CD4-positive, alpha-beta T cell treated with Interleukin-21 for 1 hour (primary cell): ENCODE measurements at regions not wholly inside any gene's neighbourhood (a gene's known extent, or its start where the extent isn't known, plus 50 kb on each side); places are given as distances from the start of the nearest gene placed in this dataset.

ENCODE experiments used
- DNase-seq: peaks from one replicate; pipeline ENCODE4 v3.0.0-alpha.2; 2020

DNA sequence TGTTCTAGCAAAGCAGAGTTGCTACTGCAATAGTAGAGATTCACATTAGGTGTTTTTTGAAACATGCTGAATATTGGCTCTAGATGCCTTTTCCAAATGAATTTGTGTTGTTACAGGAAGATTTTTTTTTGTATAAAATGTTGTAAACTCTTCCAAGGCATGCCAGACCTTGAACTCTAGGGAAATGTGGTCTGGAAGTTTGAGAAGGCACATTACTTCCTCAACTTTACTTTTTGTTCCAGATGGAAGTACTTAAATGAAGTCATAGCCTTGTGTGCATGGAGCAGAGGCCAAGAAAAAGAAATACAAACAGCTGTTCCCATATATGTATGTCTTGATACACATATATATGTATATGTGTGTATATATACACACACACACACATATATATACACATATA, 585.7 kb upstream of the MARCKS start:
- no peak for DNase-seq

GRCh38 chr6:113276601-113277000, 580.5 kb upstream of the MARCKS start:
- no peak for DNase-seq

- no peak for DNase-seq
Measured at GRCh38 chr6:113277111-113277510, 580.0 kb upstream of the MARCKS start.

DNA sequence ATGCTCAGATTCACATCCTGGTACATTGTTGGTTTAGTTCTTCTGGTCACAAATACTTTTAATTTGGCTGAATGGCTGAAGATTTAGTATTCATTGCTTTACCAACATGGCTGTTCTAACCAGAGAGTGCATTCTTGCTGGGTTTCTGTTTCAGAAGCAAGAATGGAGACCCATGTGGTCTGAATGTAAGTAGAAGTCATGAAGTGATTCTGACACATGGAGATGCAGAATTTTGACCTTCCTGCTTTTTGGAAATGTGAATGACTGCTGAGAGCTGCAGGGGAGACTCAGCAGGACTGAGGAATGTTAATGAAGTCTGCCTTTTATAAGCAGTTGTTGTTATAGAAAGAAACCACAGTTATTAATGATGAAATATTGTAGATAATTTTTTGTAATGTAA, 576.1 kb upstream of the MARCKS start:
- DNase-seq = no peak

DNA sequence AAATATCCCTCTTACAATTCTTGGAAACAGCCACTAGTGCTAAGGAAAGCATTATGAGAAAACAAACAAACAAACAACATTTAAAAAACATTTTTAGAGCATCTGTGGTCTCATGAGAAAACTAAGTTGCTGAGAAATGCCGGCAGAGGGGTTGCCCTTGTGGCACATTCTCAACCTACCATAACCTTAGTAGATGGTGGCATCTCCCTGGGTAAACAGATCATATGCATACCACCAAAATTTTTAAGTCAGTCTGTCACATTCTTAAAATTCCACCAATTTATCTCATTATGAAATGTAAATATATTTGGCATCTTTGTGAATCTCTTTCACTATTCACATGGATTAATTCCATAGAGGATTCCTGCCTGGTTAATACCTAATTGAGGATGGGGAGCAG, 575.7 kb upstream of the MARCKS start:
- DNase-seq = no peak

- DNase-seq = no peak
Measured at GRCh38 chr6:113287396-113287795, 569.7 kb upstream of the MARCKS start.

DNA sequence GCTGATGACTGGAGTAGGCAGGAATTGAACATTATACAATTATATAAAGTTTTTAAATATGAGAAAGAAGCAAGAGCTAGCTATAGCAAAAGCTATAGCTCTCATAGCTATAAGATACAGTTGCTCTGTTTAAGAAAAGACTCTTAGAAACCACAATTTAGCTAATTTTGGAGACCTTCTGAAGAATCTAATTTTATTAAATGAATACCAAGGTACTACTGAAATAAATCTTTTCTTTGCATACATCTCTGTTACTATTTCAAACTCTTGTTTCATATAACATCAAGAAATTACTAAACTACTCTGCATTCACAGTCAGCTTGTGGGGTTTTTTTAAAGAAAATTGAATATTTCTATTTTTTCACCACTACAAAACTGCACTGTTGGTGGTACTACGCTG, 568.7 kb upstream of the MARCKS start:
- DNase-seq = no peak

- no peak for DNase-seq
Measured at GRCh38 chr6:113289166-113289565, 568.0 kb upstream of the MARCKS start.

DNA sequence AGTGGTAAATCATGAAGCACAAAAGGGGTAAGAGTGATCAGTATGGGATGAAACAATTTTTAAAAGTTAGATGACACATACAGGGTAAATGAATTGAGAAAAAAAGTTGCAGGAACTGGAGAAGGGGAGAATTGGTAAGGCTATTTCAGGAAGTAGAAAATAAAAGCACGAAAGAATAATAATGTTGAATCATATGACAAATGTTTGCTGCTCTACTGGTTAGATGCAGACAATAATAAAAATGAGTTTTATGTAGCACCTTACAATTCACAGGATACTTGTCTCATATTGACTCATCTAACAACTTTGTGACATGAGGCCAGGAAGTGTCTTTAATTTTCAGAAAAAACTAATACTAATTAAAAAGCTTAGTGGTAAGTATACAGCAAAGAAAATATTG, 566.5 kb upstream of the MARCKS start:
- no peak for DNase-seq

DNA sequence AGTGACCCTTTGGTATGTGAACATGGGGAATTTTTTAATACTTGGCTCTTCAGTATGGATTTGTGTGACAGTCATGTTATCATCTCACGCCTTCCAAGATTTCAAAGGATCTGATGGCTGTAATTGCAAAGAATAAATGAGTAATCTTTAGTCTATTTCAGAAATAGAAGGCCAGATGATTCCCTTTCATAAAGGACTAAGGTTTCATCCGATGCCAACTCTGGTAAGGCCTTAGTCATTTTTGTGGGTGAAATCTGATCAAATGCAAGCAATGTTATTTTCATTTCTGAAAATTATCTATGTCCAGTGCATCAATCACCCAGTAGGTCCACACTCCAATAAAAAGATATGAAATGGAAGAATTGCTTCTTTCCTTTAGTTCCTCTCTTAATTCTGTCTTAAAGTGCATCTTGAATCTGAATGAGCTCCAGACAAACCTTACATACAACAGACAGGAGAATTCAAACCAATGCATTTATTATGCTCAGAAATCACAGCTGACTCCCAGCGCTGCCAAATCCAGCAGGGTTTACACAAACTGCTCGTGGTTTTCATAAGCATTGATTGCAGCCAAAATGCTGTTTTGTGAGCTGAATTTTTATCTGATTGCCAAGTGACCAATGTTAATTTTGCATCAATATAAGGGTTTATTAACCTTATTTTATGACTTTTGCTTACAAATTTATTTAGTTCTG, 565.2 kb upstream of the MARCKS start:
- DNase-seq = no peak

DNA sequence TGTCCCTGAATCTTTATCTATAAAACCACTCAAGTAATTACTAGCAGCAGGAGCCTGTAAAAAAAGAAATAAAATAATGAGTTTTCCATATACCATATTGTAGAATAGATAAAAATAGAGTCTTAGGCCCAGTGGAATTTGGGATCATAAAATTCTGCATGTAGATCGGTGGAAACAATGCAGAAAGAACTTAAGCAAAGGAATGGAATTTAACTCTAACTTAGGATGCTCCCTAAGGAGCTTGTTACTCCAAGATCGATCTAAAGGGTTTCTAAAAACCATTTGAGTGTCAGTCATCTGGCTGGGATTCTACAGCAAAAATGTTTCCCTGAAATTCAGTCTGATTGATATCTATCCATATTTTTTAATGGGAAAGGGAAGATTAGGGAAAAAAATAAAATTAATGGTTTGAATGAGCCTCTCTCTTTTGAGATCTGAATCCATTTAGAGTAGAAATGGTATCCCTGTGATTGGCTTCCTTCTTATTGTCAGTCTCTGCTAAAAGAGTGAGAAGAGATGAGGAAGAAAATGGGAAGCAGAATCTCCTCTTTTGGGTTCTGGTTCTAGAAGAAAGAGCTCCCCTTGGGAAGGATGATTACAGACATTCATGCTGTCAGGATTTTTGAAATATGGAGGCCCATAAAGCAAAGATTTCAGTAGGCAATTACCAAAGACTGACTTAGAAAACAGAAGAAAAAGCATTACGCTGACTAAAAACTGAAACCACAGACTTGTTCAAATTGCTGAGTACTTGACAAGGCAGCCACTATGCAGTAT, 564.3 kb upstream of the MARCKS start:
- no peak for DNase-seq

- no peak for DNase-seq
Measured at GRCh38 chr6:113293423-113293740, 563.8 kb upstream of the MARCKS start.

DNA sequence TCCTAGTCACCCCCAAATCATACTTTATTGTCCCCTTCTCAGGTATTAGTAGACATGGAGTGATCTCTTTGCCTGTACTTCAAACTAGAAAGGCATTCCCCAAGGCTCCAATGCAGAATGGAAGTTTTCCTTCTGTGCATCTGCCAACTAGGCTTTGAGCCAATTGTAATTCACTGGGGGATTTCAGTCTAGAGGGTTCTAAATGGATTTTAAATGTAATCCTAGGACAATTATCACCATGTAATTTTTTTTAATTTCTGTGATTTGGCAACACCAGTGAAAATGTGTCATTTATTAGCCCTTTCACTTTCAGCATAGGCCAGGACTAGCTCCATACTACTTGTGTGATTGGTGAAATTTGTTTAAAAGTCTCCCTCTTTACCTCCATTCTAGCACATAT, 557.6 kb upstream of the MARCKS start:
- DNase-seq = no peak

GRCh38 chr6:113301651-113302050, 555.5 kb upstream of the MARCKS start:
- no peak for DNase-seq

DNA sequence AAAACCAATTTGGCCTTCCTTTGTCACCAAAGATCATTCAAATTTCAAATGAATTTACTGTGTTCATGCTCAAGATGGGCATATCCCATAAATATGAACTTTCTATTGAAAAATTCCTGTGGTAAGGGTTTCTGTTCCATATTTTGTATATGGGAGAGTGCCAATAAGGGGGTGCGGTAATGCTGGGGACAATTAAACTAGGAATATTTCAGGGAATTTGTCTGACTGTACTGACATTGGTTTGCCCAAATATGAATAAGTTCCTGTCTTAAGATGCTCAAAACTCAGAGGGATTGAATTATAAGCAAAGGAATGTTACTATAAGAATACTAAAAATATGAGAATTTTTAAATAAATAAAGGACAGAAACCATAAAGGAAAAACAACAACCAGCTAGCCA, 553.0 kb upstream of the MARCKS start:
- DNase-seq = no peak

DNA sequence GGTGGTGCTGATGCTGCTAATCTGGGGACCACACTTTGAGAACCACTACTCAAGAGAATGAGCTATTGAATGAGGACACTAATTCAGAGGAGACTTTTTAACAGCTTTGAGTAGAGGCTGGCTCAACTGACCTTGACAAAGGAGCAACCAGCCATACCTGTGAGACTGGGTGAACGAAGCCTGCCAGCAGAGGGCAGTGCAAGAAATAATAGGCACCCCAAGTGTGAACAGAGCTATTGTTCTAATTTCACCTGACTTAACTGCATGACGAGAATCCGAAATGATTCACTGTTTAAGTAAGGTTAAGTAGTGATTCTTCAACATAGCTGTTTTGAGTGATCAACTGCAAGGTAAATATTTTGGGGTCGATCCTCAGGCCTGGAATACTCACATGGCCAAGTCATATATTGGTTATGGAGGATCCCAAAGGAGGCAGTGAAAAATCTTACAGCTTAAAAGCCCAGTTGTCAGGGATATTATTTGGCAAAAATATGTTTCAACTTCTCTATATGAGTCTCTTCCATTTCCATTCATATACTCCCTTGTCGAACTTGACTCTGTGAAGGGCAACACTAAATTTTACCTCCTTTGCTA, 550.5 kb upstream of the MARCKS start:
- peak; percentile 29 for DNase-seq

GRCh38 chr6:113308266-113308665, 548.9 kb upstream of the MARCKS start:
- no peak for DNase-seq

GRCh38 chr6:113313841-113314240, 543.3 kb upstream of the MARCKS start:
- no peak for DNase-seq

DNA sequence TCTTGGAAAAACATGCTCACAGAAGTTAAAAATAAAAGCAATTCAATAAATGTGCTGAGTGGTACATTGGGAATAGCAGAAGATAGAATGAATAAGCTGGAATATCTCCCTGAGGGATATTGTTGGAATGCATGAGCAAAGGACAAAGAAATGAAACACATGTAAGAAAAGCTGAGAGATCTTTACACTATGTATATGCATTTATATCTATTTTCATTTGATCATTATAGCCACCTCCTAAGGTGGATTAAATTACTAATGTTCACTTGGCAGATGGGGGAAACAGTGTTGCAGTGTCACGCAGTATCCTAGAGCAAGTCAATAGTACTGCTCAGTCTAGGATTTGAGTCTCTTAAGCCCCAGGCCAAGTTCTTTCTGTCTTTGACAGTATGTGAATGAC, 542.0 kb upstream of the MARCKS start:
- DNase-seq = no peak

DNA sequence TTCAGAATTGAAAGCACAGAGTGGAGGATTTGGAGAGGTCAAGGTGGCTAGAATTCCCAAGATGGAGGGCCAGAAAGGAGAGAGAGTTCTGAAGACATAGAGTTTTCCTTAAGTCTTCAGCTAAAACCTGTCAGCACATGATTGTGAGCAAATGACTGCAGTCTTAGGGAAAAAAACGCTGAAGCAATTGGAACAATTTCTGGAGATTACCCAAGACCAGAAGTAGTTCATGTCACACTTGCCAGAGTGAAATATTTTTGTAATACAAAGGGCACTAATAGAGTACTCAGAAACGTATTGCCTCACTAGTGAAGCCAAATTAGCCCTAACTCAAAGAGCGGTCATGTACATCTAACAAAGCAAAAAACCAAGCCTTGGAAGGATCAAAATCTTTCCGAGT, 541.3 kb upstream of the MARCKS start:
- no peak for DNase-seq

DNA sequence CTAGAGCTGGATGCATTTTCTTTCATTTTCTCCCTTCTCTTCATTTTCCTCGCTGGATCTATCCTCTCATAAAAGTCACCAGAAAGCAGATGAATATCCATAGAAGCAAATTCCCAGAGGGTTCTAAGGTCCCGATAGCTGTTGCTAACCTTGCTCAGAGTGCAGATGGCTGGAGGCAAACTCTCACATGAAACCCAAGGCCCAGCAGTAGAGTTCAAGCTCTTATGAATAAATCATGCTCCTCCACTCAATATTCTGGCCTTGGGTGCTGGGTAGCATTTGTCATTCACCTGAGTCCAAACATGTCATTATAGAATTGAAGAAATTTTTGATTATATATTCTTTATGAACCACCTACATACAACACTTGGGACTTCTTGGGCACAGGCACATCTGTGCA, 539.7 kb upstream of the MARCKS start:
- DNase-seq = no peak

GRCh38 chr6:113317891-113318574, 539.1 kb upstream of the MARCKS start:
- DNase-seq = no peak

- DNase-seq = no peak
Measured at GRCh38 chr6:113318575-113318917, 538.6 kb upstream of the MARCKS start.

GRCh38 chr6:113320653-113321052, 536.5 kb upstream of the MARCKS start:
- DNase-seq = no peak
